Mesenchymal stem cell (in vitro differentiated cells and primary cell): ENCODE measurements at regions not wholly inside any gene's neighbourhood (a gene's known extent, or its start where the extent isn't known, plus 50 kb on each side); places are given as distances from the start of the nearest gene placed in this dataset.

Experiments
- DNase-seq: peaks from one replicate; pipeline ENCODE4 v3.0.0-alpha.2; 2013
- H2AFZ ChIP-seq: one replicate; pipeline ENCODE4 v1.6.1; 2013; ENCODE audit warnings: low read depth, mild to moderate bottlenecking, control low read depth, inconsistent platforms, low read length, moderate library complexity
- H2AK5ac ChIP-seq: 2 replicates; pipeline ENCODE4 v1.6.1; 2013; ENCODE audit warnings: low read length, moderate library complexity, mild to moderate bottlenecking, inconsistent platforms; ENCODE audit not compliant: severe bottlenecking
- H2BK120ac ChIP-seq: one replicate; pipeline ENCODE4 v1.6.1; 2013; ENCODE audit warnings: low read depth, mild to moderate bottlenecking, inconsistent platforms, low read length, moderate library complexity
- H2BK12ac ChIP-seq, 2 experiments: one replicate each; pipeline ENCODE4 v1.6.1; 2013; ENCODE audit warnings: inconsistent platforms in 2 of 2, low read length in 2 of 2, mild to moderate bottlenecking in 2 of 2, moderate library complexity in 2 of 2, control low read depth in 1 of 2
- H2BK15ac ChIP-seq: one replicate; pipeline ENCODE4 v1.6.1; 2013; ENCODE audit warnings: mild to moderate bottlenecking, low read depth, inconsistent platforms; ENCODE audit not compliant: poor library complexity, severe bottlenecking
- H2BK5ac ChIP-seq: 2 replicates; pipeline ENCODE4 v1.6.1; 2013; ENCODE audit warnings: low read depth, mild to moderate bottlenecking, low read length, control low read depth, inconsistent platforms; ENCODE audit not compliant: poor library complexity, severe bottlenecking
- H3K14ac ChIP-seq, 2 experiments: one replicate each; pipeline ENCODE4 v1.6.1; 2013; ENCODE audit warnings: inconsistent platforms in 2 of 2, low read length in 2 of 2, control low read depth in 1 of 2, mild to moderate bottlenecking in 1 of 2, moderate library complexity in 1 of 2
- H3K18ac ChIP-seq, 2 experiments: one replicate each; pipeline ENCODE4 v1.6.1; 2013; ENCODE audit warnings: inconsistent platforms in 2 of 2, low read length in 2 of 2, control low read depth in 1 of 2, low read depth in 1 of 2, mild to moderate bottlenecking in 1 of 2
- H3K23ac ChIP-seq, 2 experiments: one replicate each; pipeline ENCODE4 v1.6.1; 2013; ENCODE audit warnings: inconsistent platforms in 2 of 2, low read length in 2 of 2, mild to moderate bottlenecking in 2 of 2, moderate library complexity in 2 of 2, control low read depth in 1 of 2
- H3K27ac ChIP-seq: 2 replicates; pipeline ENCODE4 v1.5.1; 2013; ENCODE audit warnings: mild to moderate bottlenecking, moderate library complexity, low read length, control low read depth, inconsistent platforms; ENCODE audit not compliant: poor library complexity, severe bottlenecking
- H3K27me3 ChIP-seq, 2 experiments: 2 replicates each; pipeline versions ENCODE4 v1.6.1 to v1.7.0; 2013; ENCODE audit warnings: low read length in 2 of 2, mild to moderate bottlenecking in 2 of 2, moderate library complexity in 2 of 2, control low read depth in 1 of 2, inconsistent platforms in 1 of 2; ENCODE audit not compliant: control insufficient read depth in 1 of 2, insufficient read depth in 1 of 2
- H3K36me3 ChIP-seq, 2 experiments: 2 replicates each; pipeline versions ENCODE4 v1.6.1 to v1.7.0; 2013; ENCODE audit warnings: low read length in 2 of 2, control low read depth in 1 of 2, inconsistent platforms in 1 of 2, low read depth in 1 of 2, mild to moderate bottlenecking in 1 of 2; ENCODE audit not compliant: insufficient read depth in 2 of 2, control insufficient read depth in 1 of 2
- H3K4ac ChIP-seq, 2 experiments: one replicate each; pipeline ENCODE4 v1.6.1; 2013; ENCODE audit warnings: inconsistent platforms in 2 of 2, low read length in 2 of 2, mild to moderate bottlenecking in 2 of 2, moderate library complexity in 2 of 2, control low read depth in 1 of 2, low read depth in 1 of 2
- H3K4me1 ChIP-seq: 2 replicates; pipeline ENCODE4 v1.6.1; 2013; ENCODE audit warnings: low read depth, low read length, control low read depth; ENCODE audit not compliant: control insufficient read depth, insufficient read depth
- H3K4me2 ChIP-seq: 2 replicates; pipeline ENCODE4 v1.6.1; 2013; ENCODE audit warnings: low read length, mild to moderate bottlenecking, inconsistent platforms; ENCODE audit not compliant: poor library complexity, severe bottlenecking
- H3K4me3 ChIP-seq, 2 experiments: 2 replicates each; pipeline versions ENCODE4 v1.5.1 to v1.7.0; 2013; ENCODE audit warnings: low read length in 2 of 2, mild to moderate bottlenecking in 2 of 2, control low read depth in 1 of 2, low read depth in 1 of 2; ENCODE audit not compliant: insufficient read depth in 1 of 2
- H3K79me1 ChIP-seq: replicated peaks from 2 replicates; pipeline ENCODE4 v1.6.1; 2013; ENCODE audit warnings: mild to moderate bottlenecking, control low read depth, low read length, inconsistent platforms; ENCODE audit not compliant: poor library complexity, severe bottlenecking
- H3K9ac ChIP-seq: 2 replicates; pipeline ENCODE4 v1.7.0; 2013; ENCODE audit warnings: mild to moderate bottlenecking, low read length, moderate library complexity
- H3K9me3 ChIP-seq: 2 replicates; pipeline ENCODE4 v1.7.0; 2013; ENCODE audit warnings: mild to moderate bottlenecking, low read length; ENCODE audit not compliant: control insufficient read depth
- H4K8ac ChIP-seq: one replicate; pipeline ENCODE4 v1.6.1; 2013; ENCODE audit warnings: inconsistent platforms, mild to moderate bottlenecking, low read length, moderate library complexity
- H4K91ac ChIP-seq: one replicate; pipeline ENCODE4 v1.6.1; 2013; ENCODE audit warnings: mild to moderate bottlenecking, low read length, inconsistent platforms
- WGBS: methylation state at CpG from one replicate; pipeline ENCODE4 v1.1.7; 2013; ENCODE audit warnings: mixed read lengths; 5-methylcytosine and 5-hydroxymethylcytosine counted together

DNA sequence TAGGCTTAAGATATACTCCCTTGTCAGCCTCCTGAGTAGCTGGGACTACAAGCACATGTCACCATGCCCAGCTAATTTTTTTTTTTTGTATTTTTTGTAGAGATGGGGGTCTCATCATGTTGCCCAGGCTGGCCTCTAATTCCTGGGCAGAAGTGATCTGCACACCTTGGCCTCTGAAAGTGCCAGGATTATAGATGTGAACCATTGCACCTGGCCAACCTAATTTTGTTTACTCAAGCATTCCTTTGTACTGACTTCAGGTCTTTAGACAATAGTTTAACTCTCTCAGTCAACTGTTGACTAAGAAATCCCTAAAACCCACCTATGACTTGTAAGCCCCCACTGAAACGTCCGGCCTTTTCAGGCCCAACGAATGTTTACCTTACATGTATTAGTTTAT, 628.3 kb upstream of the CDH8 start:
- H3K23ac ChIP-seq = no peak overlapping the region
- H3K9me3 ChIP-seq = peaks cover 24% of the 10 kb centered on the region
- WGBS = 73% methylated on average over 3 of the region's 3 CpGs
- no peaks in the 10 kb centered on the region for H3K4me1 ChIP-seq
- no peak overlapping the region for H2BK5ac ChIP-seq
- H2AFZ ChIP-seq = no peak overlapping the region
- no peak overlapping the region for H3K4me2 ChIP-seq
- H3K27me3 ChIP-seq = no peaks in the 10 kb centered on the region
- no peak overlapping the region for H3K4ac ChIP-seq
- no peak overlapping the region for H3K4me3 ChIP-seq
- no peak overlapping the region for H4K91ac ChIP-seq
- no peak overlapping the region for H2AK5ac ChIP-seq
- no peaks in the 10 kb centered on the region for H3K36me3 ChIP-seq
- no peak overlapping the region for H3K18ac ChIP-seq
- no peak overlapping the region for H3K14ac ChIP-seq
- no peak overlapping the region for H3K9ac ChIP-seq
- no peaks in the 10 kb centered on the region for H3K79me1 ChIP-seq
- no peak overlapping the region for H2BK120ac ChIP-seq
- no peak overlapping the region for H4K8ac ChIP-seq
- no peak overlapping the region for H3K27ac ChIP-seq
- no peak overlapping the region for H2BK15ac ChIP-seq
- H2BK12ac ChIP-seq = no peak overlapping the region
- no peak for DNase-seq

DNA sequence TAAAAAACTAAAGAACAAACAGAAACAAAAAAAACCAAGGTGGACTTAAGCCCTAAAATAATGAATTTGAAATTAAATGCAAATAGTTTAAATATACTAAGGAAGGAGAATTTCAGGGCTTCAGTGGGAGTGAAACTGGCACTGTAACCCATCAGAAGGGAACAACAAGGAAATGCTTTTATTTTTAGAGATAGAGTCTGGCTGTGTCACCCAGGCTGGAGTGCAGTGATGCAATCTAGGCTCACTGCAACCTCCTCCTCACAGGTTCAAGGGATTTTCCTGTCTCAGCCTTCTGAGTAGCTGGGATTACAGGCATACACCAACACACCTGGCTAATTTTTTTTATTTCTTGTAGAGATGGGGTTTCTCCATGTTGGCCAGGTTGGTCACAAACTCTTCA, 625.2 kb upstream of the CDH8 start:
- Histone ChIP-seq H3K14ac (no peak overlapping the region), H3K4ac (no peak overlapping the region), H4K8ac (no peak overlapping the region), H3K4me2 (no peak overlapping the region), H3K27me3 (no peaks in the 10 kb centered on the region), H2BK12ac (no peak overlapping the region), H3K23ac (no peak overlapping the region), H3K9ac (no peak overlapping the region), H4K91ac (no peak overlapping the region), H2BK5ac (no peak overlapping the region), H3K4me3 (no peak overlapping the region), H3K79me1 (no peaks in the 10 kb centered on the region), H3K9me3 (peaks cover 17% of the 10 kb centered on the region), H3K4me1 (no peaks in the 10 kb centered on the region), H2BK15ac (no peak overlapping the region), H3K27ac (no peak overlapping the region), H3K18ac (no peak overlapping the region), H2BK120ac (no peak overlapping the region), H3K36me3 (no peaks in the 10 kb centered on the region), H2AK5ac (no peak overlapping the region), H2AFZ (no peak overlapping the region)
- DNase-seq = no peak

GRCh38 chr16:62657116-62657515, 620.9 kb upstream of the CDH8 start:
- Histone ChIP-seq H3K4me2 (no peak overlapping the region), H3K4me3 (no peak overlapping the region), H3K36me3 (no peaks in the 10 kb centered on the region), H3K27ac (no peak overlapping the region), H3K4ac (no peak overlapping the region), H2AFZ (no peak overlapping the region), H2BK15ac (no peak overlapping the region), H3K18ac (no peak overlapping the region), H4K8ac (no peak overlapping the region), H3K14ac (no peak overlapping the region), H2BK120ac (no peak overlapping the region), H3K4me1 (no peaks in the 10 kb centered on the region), H3K9ac (no peak overlapping the region), H3K27me3 (no peaks in the 10 kb centered on the region), H4K91ac (no peak overlapping the region), H3K9me3 (peaks cover 6% of the 10 kb centered on the region), H2BK5ac (no peak overlapping the region), H3K23ac (no peak overlapping the region), H2BK12ac (no peak overlapping the region), H2AK5ac (no peak overlapping the region), H3K79me1 (no peaks in the 10 kb centered on the region)
- no peak for DNase-seq

DNA sequence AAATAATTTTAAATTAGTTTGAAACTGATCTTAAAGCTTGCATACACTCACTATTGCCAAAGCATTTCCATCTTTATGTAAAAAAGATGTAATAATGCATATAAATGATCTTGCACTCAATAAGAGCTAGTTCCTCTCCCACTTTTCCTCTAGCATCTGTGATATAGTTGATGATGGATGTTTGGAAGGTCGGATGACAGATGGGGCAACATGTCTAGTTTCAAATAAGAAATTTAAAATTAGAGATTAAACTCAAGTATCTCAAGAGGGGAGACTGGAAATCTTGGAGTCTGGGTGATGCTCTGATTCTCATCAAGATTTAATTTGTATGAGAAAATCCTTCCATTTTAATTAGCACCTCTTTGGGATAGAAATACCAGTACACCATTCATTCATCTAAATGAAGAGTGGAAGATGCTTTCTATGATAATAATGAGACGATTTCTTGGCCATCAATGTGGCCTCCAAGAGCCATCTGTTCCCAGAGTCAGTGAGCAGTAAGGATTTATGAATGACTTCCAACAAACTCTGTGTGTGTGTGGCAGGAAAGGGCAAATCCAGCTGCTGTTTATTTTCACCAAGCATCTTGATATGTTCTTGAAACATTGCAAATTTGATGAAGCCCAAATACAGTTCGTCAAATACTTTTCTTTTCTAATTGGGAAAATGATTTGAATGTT, 616.3 kb upstream of the CDH8 start:
- no peak overlapping the region for H3K4ac ChIP-seq
- H2AFZ ChIP-seq = no peak overlapping the region
- no peaks in the 10 kb centered on the region for H3K27me3 ChIP-seq
- H4K8ac ChIP-seq = no peak overlapping the region
- peaks cover 19% of the 10 kb centered on the region for H3K9me3 ChIP-seq
- no peak overlapping the region for H3K23ac ChIP-seq
- no peak overlapping the region for H2BK5ac ChIP-seq
- H3K9ac ChIP-seq = no peak overlapping the region
- WGBS = 63% methylated on average over 1 of the region's 3 CpGs
- H4K91ac ChIP-seq = no peak overlapping the region
- no peak overlapping the region for H3K18ac ChIP-seq
- no peak overlapping the region for H2BK120ac ChIP-seq
- no peak overlapping the region for H3K4me2 ChIP-seq
- H3K27ac ChIP-seq = no peak overlapping the region
- H2BK12ac ChIP-seq = no peak overlapping the region
- H3K36me3 ChIP-seq = no peaks in the 10 kb centered on the region
- no peaks in the 10 kb centered on the region for H3K79me1 ChIP-seq
- no peak for DNase-seq
- H2AK5ac ChIP-seq = no peak overlapping the region
- H2BK15ac ChIP-seq = no peak overlapping the region
- H3K14ac ChIP-seq = no peak overlapping the region
- H3K4me3 ChIP-seq = no peak overlapping the region
- H3K4me1 ChIP-seq = no peaks in the 10 kb centered on the region
